Astrocyte (in vitro differentiated cells and primary cell): ENCODE measurements at regions not wholly inside any gene's neighbourhood (a gene's known extent, or its start where the extent isn't known, plus 50 kb on each side); places are given as distances from the start of the nearest gene placed in this dataset.

Experiments used
- CTCF ChIP-seq: IDR thresholded peaks from 2 replicates; pipeline ENCODE4 v1.5.1; 2011; ENCODE audit warnings: low read depth, mild to moderate bottlenecking, inconsistent platforms, low read length, moderate library complexity; ENCODE audit not compliant: insufficient read depth
- EZH2 ChIP-seq: IDR thresholded peaks from 2 replicates; pipeline ENCODE4 v1.6.1; 2012; ENCODE audit warnings: mild to moderate bottlenecking, low read length, inconsistent platforms; ENCODE audit not compliant: insufficient read depth

- TF ChIP-seq CTCF (no peak), EZH2 (no peak)
These were observed 61.8 kb upstream of the TMCO5A start for GRCh38 chr15:37872661-37873060.
